GM11168 (cell line): ENCODE measurements at regions not wholly inside any gene's neighbourhood (a gene's known extent, or its start where the extent isn't known, plus 50 kb on each side); places are given as distances from the start of the nearest gene placed in this dataset.

Source experiments
- in situ Hi-C: fragments of 300-500 bp; cut with MboI; formaldehyde crosslinking; loops from one replicate; pipeline ENCODE4 v1.12.0; 2022; ENCODE audit warnings: low sequenced_read_pairs; ENCODE audit not compliant: unreplicated experiment

- in situ Hi-C loops = no loop called here
Measured at GRCh38 chr4:138761638-138762220, 253.9 kb upstream of the NOCT start.

DNA sequence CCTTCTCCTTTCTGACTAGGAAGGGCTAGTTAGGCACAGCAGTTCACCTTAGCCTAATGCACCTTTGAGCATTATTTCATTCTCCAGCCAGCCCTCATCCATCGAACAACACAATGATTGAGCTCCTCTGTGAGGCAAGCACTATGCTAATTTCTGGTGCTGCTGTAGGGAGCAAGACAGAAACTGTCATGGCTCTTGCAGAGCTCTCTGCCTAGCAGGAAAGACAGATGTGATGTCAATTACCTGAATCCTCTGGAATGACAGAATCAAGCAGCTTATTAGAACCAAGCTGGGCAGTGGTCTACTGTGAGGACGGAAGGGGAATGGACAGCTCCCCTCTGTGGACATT, 256.1 kb upstream of the NOCT start:
- in situ Hi-C loops = no loop called here

DNA sequence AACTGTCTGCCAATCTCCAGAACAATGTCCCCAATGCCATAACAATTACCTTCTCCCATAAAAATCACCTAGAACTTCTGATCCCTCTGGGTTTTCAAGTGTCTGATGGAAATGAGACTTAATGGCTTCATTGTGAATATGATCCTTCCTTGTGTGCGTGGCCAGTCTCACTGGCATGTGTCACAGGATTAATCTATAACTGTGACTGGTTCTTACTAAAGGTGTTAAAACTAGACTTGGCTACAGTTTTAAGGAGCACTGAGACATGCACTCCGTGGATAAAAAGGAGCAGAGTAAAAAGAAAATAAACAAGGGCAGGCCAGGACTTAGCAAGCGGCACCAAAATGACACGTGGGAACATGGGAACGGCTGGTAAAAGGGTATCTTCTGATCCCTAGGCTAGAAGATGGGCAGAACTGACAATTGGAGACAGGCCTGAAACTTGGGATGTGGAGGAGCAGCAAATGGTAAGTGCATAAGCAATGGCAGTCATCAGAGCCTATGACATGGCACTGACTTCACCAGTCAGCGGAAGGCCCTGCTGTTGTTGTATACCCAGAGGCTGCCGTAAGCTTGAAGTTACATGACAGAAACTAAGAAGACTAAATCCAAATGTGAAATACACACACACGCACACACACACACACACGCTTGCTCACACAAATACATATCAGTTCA, 256.6 kb upstream of the NOCT start:
- in situ Hi-C loops = no loop called here

GRCh38 chr4:138758196-138758595, 257.4 kb upstream of the NOCT start:
- in situ Hi-C loops = no loop called here

DNA sequence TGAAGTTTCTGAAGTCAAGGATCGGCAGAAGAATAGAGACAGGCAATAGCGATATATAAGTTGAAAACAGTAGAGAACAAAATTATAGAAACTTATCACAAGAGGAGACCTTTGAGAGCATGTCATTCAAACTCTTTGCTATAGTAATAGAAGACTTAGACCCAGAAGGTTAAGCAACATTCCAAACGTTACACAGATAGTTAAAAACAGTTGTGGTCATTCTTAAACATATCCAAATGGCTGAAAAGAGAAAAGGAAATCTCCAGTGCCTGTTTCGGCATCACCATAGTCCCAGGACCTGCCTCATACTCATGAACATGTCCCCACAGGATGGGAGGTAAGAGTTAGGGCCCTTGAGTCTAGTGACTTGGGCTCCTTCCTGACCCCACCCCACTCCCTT, 258.1 kb upstream of the NOCT start:
- in situ Hi-C loops = no loop called here

DNA sequence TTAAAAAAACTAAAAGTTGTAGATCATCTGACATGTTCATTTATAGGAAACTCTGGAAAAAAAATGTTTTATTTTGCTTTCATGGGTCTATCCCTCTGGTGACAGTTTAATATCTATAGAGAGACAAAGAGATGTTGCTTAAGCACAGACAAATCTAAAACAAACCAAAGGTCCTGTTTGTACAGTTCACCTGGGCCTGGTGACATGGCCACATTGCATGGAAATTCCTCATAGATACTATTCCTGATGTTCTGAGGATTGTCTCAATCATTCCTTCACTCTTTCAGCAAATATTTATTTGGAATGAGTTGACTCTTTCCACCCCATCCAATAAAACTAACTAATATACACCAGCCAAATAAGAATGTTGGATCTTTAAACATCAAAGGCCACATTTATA, 259.1 kb upstream of the NOCT start:
- in situ Hi-C loops = no loop called here

GRCh38 chr4:138751309-138751708, 264.3 kb upstream of the NOCT start:
- in situ Hi-C loops = no loop called here

DNA sequence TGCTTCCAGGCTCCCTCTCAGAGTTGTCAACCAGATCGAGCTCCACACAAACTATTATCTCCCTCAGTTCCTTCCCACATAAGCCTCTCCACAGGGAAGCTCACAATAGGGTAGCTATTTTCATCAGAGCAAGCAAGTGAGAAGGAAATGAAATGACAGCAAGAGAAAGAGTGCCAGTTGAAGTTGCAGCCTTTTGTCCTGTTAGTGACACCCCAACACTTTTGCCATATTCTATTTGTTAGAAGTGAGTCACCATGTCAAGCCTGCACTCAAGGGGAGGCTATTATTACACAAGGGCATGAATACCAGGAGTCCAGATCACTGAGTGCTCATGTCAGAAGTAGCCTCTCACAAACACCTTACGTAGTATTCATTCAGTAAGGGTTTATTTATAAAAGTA, 266.3 kb upstream of the NOCT start:
- in situ Hi-C loops = no loop called here

DNA sequence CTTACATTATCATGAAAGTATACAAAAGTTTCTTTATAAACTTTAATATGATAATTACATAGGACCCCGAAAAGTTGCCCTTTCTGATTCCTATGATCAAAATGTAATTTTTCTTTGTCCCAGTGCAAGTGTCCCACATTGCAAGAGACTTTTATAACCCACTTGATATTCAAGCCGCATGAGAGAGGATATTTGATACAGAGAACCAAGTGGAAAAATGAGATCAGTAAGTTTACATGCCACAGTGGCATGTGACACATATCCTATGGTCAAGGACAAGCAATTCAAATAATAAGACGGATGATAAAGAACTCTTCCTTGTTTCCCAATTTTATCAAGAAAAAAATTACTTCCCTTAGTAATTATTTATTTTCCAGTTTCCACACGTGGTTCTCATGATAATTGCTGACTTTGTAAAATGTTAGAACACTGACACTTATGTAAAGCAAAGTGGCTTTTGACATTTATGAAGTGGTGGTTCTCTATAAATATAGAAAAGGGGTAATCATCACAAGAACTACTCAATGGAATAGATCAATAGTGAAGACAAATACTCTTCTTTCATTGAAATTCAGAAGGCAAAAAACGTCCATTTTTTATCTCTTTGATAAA, 273.7 kb upstream of the NOCT start:
- in situ Hi-C loops = no loop called here

DNA sequence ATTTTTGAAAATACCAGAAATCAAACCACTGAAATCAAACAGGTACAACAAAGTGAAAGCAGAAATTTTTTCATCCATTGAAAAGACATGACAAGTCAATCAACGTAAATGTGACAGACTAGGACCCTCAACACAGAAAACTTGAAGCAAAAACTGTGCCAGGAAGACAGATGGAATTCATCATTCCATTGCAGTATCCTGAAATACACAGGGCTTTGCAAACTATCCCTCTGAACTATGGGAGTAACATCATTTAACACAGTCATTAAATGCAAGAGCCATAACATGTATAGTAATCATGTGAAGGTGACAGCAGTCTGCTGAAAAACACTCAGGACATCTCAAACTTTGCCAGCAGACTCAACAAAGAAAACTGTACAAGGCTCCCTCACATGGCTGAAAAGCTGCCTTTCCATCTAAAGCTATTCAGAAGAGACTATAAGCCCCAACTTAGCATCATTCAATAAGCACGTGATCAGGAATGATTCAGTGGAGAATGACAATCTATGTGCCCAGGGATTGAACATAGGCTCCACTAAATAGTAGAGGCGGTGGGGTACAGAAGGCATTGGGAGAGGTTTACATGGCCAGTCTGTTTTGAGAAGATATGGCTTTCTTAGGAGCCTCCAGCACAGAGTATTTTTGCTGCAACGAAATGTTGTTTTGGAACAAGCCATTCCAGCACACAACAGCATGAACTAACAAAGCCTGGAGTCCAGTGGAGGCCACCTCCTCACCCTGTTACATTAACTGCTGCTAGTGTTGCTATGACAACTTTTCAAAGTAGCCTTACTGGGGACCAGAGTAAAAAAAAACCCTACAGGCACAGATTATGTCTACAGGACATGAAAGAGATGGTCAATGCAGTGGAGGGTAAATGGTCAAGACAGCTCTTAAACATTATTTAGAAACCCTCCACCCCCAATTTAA, 274.5 kb upstream of the NOCT start:
- in situ Hi-C loops = no loop called here

DNA sequence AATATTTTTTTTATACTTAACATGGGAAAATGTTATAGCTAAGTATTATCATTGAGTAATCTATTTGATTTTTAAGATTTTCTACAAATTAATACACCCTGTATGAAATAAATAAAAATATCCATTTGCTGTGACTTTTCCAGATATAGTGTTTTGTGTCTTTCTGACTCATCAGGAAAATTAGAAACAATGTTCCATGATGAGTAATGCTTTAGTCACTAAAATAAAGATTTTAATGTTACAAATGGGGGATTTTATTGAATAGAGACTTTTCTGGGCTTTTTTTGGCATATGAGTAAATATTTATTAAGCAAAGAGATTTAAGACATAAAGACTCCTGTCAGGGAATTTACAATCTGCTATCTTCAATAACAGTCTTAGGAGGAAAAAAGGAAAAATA, 279.2 kb upstream of the NOCT start:
- in situ Hi-C loops = no loop called here

- in situ Hi-C loops = no loop called here
Measured at GRCh38 chr4:138734746-138735145, 280.8 kb upstream of the NOCT start.

GRCh38 chr4:138728566-138728965, 287.0 kb upstream of the NOCT start:
- in situ Hi-C loops = no loop called here

DNA sequence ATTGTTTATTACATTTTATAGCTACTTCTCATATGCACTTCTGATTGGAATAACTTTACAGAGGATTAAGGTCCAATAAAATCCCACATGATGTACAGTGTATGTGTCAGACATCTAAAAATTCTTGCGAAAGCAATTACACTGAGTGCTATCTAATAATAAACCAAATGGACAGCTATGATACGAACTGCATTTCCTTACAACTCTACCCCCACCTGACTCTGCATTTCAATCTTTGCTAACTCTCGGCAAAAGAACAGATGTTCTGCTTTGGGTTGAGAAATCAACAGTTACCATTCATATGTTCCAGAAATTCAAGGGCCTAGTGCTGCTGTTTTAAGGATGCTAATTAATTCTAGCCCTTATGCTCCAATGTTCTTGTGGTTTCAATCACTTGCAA, 287.9 kb upstream of the NOCT start:
- in situ Hi-C loops = no loop called here

GRCh38 chr4:138724530-138724929, 291.1 kb upstream of the NOCT start:
- in situ Hi-C loops = no loop called here

DNA sequence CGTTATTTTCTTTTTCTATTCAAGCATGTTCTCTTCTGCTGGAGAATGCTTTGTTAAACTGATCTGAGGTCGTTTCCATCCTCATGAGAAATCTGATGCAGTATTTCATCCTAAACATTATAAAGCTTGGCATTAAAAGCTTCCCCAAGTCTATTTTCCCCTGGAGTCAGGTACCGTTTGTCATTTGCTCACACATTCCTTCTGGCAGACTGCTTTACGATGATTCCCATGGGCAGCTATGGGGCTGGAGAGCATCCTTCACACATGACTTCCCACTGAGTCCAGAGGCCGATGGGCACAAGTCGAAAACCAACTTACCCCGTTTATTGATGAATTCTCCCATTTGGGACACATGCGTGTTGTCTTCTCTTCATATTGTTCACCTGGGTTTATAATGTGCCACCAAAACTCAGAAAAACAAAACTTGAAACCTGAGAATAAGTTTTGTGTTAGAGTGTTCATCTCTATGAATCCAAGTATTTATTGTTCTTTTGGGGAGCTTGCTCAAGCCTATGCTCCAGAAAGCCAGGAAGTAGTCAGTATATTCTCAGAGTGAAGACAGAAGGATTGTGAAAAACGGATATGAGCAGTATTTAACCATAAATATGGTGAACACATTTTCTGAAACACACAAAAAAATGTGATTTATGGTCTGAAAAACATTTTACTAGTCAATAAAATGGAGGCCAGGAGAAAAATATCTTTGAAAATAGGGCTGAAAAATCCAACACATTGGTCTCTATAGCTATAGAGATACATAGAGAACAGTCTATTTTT, 298.8 kb upstream of the NOCT start:
- in situ Hi-C loops = no loop called here

GRCh38 chr4:138710297-138710696, 305.3 kb upstream of the NOCT start:
- in situ Hi-C loops = no loop called here

- in situ Hi-C loops = no loop called here
Measured at GRCh38 chr4:138709859-138710258, 305.7 kb upstream of the NOCT start.

DNA sequence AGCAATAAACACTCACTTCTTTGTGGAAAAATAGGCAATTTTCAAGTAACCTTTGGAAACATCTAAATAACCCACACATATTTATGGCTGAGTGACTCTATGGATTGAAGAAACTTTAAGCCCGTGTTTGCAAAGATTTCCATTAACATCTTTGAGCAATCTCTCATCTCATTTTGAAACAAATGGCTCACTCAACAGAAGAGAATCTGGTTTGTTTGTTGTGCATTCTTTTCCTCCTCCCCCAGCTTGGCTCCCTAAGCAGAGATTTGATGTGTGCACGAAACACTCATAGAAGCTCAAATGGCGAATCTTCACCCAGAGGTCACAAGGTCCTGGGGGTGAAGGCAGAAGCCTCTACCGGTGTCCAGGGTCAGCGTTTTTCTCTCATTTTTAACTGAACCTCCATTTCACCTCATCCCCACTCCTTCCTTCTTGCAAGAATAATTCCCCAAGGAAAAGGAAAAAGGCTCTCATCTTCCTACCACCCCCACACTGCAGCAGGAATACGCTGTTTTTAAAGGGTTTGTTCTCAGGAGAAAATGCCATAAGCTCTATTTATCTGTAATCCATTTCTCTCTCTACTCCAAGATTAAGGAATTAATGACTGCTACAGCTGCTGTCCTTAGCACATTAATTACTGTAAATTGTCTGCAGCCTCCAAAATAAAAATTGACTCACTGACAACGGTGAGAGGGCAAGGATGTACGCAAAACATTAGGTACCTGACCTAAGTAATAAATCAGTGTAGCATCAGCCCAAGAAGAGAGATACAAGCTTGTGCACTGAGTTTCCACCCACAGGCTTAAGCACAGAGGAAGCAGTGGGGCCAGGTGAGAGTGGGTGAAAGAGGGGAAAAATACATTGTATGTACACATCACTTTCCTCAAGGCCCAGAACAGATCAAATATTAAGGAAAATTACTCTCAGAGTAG, 307.6 kb upstream of the NOCT start:
- in situ Hi-C loops = no loop called here
